T1000 (cell line): ENCODE measurements at regions not wholly inside any gene's neighbourhood (a gene's known extent, or its start where the extent isn't known, plus 50 kb on each side); places are given as distances from the start of the nearest gene placed in this dataset.
"Not testable (repeated sequence)": the region's sequence is repeated elsewhere in the genome, so short reads cannot be mapped to it uniquely, and the experiment has no call there.

Source experiments
- DNase-seq: peaks from one replicate; lab custom pipeline; 2025; ENCODE audit warnings: mixed read lengths; lab: John Stamatoyannopoulos, UW

GRCh38 chr11:31957674-31958073 is 133.2 kb upstream of the RCN1 start:
- DNase-seq: no peak

DNA sequence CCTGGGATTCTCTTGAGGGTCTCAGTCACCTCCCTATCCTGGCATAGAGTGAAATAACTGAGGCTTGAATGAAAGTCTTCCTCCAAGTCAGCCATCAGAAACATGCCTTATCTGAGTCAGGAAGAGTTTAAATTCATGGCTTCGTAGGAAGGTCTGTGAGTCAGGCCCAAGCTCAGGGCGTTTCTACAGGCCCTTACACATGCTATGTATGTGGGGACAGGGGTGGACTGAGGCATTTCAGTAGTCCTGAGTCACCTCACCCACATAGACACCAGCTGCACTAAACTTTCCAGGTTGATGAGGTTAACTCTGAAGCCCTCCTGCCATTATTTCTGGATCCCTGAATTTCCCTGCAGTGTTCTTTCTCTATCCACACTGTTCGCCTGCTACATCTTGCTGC is 134.6 kb upstream of the RCN1 start:
- DNase-seq: no peak

DNA sequence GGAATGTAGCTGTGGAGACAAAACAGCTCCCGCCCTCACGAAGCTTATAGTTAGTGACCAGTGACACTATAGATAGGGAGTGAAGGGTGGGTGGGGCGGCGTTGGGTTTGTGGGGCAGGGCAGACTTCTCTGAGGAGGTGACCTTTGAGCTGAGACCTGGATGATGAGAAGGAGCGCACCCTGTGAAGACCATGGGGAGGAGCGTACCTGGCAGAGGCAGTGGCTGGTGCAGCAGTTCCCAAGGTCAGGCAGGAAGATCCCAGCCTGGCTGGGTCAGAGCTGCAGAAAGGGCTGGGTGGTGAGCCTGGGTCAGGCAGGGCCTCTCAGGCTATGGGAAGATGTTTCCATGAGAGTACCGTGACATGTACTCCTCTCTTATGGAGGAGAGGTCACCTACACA is 135.0 kb upstream of the RCN1 start:
- DNase-seq: no peak

DNA sequence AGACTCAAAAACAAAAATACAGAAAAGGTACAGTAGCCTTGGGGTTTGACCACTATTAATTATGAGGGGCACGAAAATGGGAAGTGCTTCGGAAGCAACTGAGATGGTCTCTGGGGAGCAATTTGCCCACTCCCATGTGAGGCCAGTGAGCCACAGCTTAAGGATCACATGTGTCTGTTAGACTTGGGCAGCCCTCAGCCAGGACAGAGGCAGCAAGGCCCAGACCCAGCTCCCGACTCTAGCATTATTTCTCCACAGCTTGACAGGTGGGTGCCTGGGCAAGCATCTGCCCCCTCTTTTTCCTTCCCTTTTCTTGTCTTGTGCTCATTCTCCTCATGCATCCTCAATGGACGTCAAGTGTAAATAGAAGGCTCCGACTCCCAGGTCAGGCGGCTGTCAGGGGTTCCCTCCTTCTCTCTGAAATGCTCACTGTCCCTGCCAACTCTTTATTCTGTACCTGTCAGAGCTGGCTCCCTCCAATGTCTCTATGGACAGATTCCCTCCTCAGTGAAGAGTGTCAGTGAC is 137.0 kb upstream of the RCN1 start:
- DNase-seq: no peak

DNA sequence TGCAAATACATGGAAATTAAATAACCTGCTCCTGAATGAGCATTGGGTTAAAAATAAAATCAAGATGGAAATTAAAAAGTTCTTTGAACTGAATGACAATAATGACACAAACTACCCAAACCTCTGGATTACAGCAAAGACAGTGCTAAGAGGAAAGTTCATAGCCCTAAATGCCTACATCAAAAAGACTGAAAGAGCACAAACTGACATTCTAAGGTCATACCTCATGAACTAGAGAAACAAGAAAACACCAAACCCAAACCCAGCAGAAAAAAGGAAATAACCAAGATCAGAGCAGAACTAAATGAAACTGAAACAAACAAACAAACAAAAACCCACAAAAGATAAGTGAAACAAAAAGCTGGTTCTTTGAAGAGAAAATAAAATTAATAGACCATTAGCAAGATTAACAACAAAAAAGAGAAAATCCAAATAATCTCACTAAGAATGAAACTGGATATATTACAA is 138.6 kb upstream of the PAX6 start:
- DNase-seq: not testable (repeated sequence)

DNA sequence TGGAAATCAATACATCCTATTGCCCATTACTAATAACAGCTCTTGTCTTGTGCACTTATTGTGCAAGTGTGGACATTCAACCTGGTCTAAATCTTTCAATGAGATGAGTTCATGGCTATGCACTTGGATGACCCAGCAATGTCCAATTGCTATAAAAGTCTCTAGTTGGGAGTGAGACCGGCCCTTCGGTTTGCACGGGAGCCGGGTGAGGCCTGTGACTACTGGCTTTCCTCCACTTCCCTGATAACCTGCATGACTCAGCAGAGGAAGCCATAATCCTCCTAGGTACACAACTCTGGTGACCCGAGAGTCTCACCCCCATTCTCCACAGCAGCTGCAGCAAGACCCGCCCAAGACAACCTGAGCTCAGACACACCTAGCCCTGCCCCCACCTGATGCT is 135.9 kb upstream of the PAX6 start:
- no peak for DNase-seq

- DNase-seq: no peak
Observed at GRCh38 chr11:31943056-31943780, 132.1 kb upstream of the PAX6 start.

GRCh38 chr11:31940371-31941037 is 129.4 kb upstream of the PAX6 start:
- no peak for DNase-seq

DNA sequence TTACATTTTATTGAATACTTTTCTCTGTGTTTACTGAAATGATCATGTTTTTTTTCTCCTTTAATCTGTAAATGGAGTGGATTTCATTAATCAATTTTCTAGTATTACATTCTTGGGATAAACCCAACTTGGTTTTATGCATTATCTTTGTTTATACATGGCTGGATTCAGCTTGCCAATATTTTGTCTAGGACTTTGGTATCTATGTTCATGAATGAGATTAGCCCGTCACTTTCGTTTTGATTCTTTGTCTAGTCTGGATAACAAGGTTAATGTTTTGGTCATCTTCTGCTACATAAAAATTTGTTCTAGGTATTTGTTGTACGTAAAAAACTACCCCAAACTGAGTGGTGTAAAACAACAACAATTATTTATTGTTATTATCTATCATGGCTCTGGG is 127.9 kb upstream of the PAX6 start:
- no peak for DNase-seq

GRCh38 chr11:31936312-31936711 is 125.2 kb upstream of the PAX6 start:
- DNase-seq: no peak

DNA sequence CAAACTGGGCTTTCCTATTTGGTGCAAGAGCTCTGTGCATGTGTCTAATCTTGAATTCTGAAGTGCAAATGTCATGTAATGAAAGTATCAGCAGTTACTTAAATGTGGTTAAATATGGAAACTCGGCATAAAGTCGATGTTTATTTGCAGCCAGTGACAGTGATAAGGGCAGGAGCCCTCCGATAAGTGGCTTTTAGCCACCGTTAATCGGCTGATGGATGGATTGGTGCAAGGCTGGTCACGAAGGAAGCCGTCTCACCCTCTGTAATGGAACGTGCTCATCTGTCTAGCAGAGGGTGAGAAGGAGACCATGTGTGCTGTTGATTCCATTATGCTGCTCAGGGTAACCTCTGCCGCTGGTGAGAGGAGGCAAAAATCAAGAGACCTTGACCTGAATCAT is 121.8 kb upstream of the PAX6 start:
- DNase-seq: no peak

DNA sequence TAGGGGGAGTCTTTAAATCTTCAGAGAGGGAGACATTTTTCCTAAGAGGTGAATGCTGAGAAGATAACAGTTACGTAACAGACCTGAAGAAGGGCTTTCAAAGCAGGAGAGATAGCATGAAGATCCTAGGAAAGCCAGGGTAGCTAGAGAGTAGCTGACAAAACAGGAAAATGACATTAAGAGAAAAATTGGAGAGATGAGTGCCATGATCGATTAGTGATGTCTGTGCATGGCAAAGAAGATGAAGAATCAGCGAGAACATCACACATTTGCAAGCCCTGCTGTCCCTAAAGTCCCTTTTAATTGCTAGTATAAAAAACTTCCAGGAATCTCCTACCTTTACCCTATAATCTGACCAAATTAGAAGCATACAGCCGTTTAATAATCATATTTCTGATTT is 116.9 kb upstream of the PAX6 start:
- DNase-seq: no peak

GRCh38 chr11:31926816-31927528 is 115.8 kb upstream of the PAX6 start:
- DNase-seq: no peak

- no peak for DNase-seq
Observed at GRCh38 chr11:31926106-31926505, 115.0 kb upstream of the PAX6 start.

DNA sequence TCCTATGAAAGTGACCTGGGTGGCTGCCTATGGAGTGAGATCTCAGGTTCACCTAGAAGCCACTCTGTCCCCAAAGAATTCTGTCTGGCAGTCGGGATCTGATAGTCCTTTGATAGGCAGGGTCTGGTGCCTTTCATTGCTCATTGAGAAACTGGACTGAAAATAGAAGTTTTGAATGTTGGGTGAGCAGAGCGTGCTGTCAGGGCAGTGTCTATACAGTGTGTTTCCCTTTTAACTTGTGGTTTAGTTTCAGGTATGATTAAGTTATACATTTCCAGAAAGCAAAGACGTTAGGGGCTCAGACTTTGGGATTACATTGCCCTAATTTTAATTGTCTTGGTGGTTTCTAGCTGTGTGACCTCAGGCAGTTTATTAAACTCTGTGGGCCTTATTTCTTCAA is 111.3 kb upstream of the PAX6 start:
- no peak for DNase-seq

DNA sequence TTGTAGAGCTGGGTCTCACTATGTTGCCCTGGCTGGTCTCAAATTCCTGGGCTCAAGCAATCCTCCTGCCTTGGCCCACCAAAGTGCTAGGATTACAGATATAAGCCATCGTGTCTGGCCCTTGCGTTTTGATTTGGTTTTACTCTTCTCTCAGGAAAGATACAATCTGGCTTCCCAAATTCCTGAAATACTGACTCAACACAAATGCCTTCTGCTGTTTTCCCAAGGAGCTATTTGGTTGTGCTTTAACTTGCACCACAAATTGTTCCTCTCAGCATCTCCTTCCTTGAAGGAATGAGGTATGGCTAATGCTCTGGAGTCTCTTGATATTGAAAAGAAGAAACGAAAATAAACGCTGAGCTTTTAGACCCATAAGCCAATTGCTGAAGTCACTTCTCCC is 110.0 kb upstream of the PAX6 start:
- DNase-seq: no peak

GRCh38 chr11:31919175-31919574 is 108.1 kb upstream of the PAX6 start:
- DNase-seq: no peak

- DNase-seq: no peak
Observed at GRCh38 chr11:31915867-31916266, 104.7 kb upstream of the PAX6 start.

DNA sequence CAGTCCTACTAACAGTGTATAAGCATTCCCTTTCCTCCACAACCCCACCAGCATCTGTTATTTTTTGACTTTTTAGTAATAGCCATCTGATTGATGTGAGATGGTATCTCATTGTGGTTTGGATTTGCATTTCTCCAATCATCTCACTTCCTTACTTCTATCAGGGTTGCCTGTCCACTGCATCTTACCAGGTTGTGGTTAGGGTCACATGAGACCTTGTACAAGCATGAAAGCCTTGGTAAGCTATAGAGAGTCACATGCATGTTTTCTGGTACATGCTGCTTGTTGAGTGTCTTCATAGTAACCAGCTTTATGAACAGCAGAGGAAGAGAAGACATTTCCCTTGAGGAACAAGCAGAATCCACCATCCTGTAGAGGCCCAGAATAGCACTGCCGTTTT is 102.9 kb upstream of the PAX6 start:
- DNase-seq: no peak

DNA sequence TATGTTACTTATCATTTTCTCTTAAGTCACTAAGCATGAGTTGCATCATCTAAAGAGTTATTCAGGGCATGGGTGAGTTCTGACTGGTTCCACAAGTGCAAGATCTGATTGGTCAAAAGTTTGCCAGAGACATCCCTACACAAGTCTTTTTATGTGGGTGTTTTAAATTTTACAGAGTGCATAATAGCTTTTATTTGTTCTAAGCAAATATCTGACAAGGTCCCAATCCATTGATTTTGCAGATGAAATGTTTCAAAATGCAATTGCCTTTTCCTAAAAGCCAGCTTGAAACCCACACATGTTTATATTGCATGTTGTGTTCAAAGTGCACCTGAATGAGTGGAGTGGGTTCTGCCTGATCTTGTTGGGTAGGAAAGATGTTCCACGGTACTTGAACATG is 101.7 kb upstream of the PAX6 start:
- DNase-seq: no peak

GRCh38 chr11:31910950-31911576 is 99.9 kb upstream of the PAX6 start:
- no peak for DNase-seq
